ENCODE measurements at regions not wholly inside any gene's neighbourhood (a gene's known extent, or its start where the extent isn't known, plus 50 kb on each side); places are given as distances from the start of the nearest gene placed in this dataset.

- TF ChIP-seq CTCF (IDR thresholded peaks at IDR 0.05) (no peak), EZH2 (IDR thresholded peaks at IDR 0.05; ENCODE audit: borderline replicate concordance, insufficient read depth, low read depth, low read length, poor library complexity, severe bottlenecking) (no peak)
Observed at GRCh38 chr7:46168671-46169383, 247.8 kb upstream of the IGFBP3 start.
